ENCODE measurements at regions not wholly inside any gene's neighbourhood (a gene's known extent, or its start where the extent isn't known, plus 50 kb on each side); places are given as distances from the start of the nearest gene placed in this dataset.

DNA sequence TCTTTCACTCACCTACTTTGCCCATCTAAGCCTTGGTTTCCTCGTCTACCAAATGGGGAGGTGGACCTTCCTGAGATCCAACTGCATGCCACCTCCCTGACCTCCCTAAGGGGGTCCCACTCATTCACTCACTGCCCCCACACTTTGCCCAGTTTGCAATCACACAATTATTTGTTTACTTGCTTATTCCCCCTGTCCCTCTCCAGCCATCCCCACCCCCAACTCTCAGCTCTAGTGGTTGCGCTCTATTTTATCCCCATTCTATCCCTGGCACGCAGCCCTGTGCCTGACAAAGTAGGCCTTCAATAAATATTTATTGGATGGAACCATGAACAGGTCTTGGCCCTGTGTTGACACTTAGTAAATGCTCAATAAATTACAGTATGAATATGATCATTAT, 130.8 kb upstream of the LARP1 start:
- in situ Hi-C loops (cut with HindIII; ENCODE audit: low sequenced_read_pairs) = no loop called here
- no peak for DNase-seq (ENCODE audit: low read depth)
- TF ChIP-seq, protein P1, sequence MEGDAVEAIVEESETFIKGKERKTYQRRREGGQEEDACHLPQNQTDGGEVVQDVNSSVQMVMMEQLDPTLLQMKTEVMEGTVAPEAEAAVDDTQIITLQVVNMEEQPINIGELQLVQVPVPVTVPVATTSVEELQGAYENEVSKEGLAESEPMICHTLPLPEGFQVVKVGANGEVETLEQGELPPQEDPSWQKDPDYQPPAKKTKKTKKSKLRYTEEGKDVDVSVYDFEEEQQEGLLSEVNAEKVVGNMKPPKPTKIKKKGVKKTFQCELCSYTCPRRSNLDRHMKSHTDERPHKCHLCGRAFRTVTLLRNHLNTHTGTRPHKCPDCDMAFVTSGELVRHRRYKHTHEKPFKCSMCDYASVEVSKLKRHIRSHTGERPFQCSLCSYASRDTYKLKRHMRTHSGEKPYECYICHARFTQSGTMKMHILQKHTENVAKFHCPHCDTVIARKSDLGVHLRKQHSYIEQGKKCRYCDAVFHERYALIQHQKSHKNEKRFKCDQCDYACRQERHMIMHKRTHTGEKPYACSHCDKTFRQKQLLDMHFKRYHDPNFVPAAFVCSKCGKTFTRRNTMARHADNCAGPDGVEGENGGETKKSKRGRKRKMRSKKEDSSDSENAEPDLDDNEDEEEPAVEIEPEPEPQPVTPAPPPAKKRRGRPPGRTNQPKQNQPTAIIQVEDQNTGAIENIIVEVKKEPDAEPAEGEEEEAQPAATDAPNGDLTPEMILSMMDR (IDR thresholded peaks at IDR 0.05; ENCODE audit: low read depth, low read length, missing control alignments) = no peak
- H3K4me3 ChIP-seq (ENCODE audit: low read depth, low read length) = no peak overlapping the region

DNA sequence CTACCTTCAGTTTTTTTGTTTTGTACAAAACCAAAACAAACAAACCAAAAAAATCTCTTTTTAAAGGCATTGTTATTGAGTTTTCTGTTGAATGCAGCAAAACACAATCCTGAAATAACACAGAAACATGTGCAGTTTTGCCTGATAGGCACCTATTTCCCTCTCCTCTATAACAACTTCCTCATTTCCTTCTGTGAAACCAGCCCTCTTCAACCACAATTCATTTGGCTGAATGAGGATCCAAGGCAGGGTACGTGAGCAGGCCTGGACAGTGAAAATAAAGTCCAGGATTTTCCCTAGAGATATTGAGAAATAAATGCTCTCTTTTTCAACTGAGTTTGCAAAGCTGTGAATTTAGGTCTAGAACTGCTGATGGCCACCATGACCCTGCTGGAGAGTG, 134.8 kb upstream of the LARP1 start:
- TF ChIP-seq, protein P1 (IDR thresholded peaks at IDR 0.05; ENCODE audit: low read depth, low read length, missing control alignments) = no peak
- no peak for DNase-seq (ENCODE audit: low read depth)
- H3K4me3 ChIP-seq (ENCODE audit: low read depth, low read length) = no peak overlapping the region
- in situ Hi-C loops (cut with HindIII; ENCODE audit: low sequenced_read_pairs) = no loop called here

DNA sequence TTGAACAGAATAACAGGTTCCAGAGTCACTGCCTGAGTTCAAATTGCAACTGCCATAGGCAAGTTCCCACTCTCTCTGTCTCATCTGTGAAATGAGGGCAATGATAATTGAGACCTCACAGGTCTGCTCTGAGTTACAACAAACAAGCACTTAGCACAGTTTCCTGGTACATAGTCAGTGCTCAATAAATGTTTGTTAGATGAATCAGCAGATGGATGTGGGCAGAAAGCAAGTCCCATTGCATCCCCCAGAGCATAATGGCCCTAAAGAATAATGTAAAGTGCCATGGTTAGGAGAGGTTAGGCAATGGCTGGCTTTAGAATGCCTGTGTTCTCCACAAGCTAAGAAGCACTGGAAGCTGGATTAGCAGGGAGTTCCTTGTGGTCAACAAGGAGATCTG, 136.5 kb upstream of the LARP1 start:
- in situ Hi-C loops (cut with HindIII; ENCODE audit: low sequenced_read_pairs) = no loop called here
- no peak overlapping the region for H3K4me3 ChIP-seq (ENCODE audit: low read depth, low read length)
- TF ChIP-seq, protein P1 (IDR thresholded peaks at IDR 0.05; ENCODE audit: low read depth, low read length, missing control alignments) = no peak
- DNase-seq (ENCODE audit: low read depth) = no peak

DNA sequence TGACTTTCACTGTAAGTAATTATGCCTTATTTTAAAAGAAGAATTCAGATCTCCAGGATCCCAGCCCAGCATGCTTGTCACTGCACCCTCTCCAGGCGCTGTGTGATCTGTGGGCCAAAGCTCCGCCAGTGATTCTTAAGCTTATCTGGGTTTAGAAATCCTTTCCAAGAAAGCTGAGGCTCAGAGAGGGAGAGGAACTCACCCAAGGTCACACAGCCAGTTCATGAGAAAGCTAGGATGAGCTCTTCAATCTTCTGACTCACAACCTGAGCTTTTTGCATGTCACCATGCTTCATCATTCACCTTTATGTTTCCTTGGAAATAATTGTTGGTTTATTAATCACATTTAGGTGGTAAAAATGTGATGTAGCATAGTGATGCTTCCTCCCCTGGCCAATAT, 136.6 kb upstream of the HAND1 start:
- DNase-seq (ENCODE audit: low read depth) = no peak
- no peak overlapping the region for H3K4me3 ChIP-seq (ENCODE audit: low read depth, low read length)
- TF ChIP-seq, protein P1 (IDR thresholded peaks at IDR 0.05; ENCODE audit: low read depth, low read length, missing control alignments) = no peak
- in situ Hi-C loops (cut with HindIII; ENCODE audit: low sequenced_read_pairs) = no loop called here

DNA sequence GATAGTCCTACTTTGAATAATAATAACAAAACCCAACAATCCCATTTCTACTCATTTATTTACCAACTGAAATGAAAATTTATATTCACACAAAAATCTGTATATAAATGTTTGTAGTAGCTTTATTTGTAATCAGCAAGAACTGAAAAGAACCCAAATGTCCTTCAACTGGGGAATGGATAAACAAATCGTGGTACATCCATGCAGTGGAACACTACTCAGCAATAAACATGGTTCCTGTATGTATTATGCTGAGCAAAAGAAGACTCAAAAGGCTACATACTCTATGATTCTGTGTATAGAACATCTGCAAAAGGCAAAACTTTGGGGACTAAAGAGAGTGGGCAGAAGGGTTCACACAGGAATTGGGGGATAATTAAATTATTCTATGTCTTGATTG, 136.1 kb upstream of the HAND1 start:
- DNase-seq (ENCODE audit: low read depth) = no peak
- H3K4me3 ChIP-seq (ENCODE audit: low read depth, low read length) = no peak overlapping the region
- TF ChIP-seq, protein P1 (IDR thresholded peaks at IDR 0.05; ENCODE audit: low read depth, low read length, missing control alignments) = no peak
- in situ Hi-C loops (cut with HindIII; ENCODE audit: low sequenced_read_pairs) = no loop called here

DNA sequence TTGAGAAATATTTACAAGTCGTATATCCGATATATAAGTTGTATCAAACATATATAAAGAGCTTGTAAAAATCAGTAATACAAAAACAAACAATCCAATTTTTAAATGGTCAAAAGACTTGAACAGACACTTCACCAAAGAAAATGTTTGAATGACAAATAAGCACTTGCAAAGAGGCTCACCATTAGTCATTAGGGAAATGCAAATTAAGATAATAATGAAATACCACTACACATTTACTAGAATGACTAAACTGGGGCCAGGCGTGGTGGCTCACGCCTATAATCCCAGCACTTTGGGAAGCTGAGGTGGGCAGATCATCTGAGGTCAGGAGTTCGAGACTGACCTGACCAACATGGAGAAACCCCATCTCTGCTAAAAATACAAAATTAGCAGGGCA, 134.6 kb upstream of the HAND1 start:
- in situ Hi-C loops (cut with HindIII; ENCODE audit: low sequenced_read_pairs) = no loop called here
- no peak overlapping the region for H3K4me3 ChIP-seq (ENCODE audit: low read depth, low read length)
- TF ChIP-seq, protein P1 (IDR thresholded peaks at IDR 0.05; ENCODE audit: low read depth, low read length, missing control alignments) = no peak
- DNase-seq (ENCODE audit: low read depth) = no peak

DNA sequence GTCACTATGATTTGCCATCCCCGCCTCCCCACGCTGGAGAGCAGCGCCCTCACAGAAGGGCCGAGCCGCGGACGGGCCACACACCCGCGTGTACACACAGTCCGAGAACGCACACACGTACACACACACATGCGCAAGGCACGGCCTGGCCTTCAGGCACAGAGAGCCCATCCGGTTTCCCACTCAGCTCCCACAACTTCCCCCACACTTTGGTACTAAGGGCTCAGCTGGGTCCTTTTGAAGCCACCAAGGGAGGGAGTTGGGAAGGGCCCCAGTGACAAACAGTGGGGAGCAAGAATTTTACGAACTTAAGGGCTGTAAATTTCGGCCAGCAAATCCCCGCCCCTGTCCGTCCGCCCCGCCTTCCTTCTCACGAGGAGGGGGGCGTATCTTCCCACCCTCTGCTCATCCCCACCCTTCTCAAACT, 133.3 kb upstream of the HAND1 start:
- DNase-seq (ENCODE audit: low read depth) = no peak
- in situ Hi-C loops (cut with HindIII; ENCODE audit: low sequenced_read_pairs) = no loop called here
- TF ChIP-seq, protein P1 (IDR thresholded peaks at IDR 0.05; ENCODE audit: low read depth, low read length, missing control alignments) = no peak
- peak overlapping the region; percentile 17 for H3K4me3 ChIP-seq (ENCODE audit: low read depth, low read length)

Measured in astrocyte of the cerebellum (primary cell).